ENCODE measurements at regions not wholly inside any gene's neighbourhood (a gene's known extent, or its start where the extent isn't known, plus 50 kb on each side); places are given as distances from the start of the nearest gene placed in this dataset.
"Not testable (repeated sequence)": the region's sequence is repeated elsewhere in the genome, so short reads cannot be mapped to it uniquely, and the experiment has no call there.

DNA sequence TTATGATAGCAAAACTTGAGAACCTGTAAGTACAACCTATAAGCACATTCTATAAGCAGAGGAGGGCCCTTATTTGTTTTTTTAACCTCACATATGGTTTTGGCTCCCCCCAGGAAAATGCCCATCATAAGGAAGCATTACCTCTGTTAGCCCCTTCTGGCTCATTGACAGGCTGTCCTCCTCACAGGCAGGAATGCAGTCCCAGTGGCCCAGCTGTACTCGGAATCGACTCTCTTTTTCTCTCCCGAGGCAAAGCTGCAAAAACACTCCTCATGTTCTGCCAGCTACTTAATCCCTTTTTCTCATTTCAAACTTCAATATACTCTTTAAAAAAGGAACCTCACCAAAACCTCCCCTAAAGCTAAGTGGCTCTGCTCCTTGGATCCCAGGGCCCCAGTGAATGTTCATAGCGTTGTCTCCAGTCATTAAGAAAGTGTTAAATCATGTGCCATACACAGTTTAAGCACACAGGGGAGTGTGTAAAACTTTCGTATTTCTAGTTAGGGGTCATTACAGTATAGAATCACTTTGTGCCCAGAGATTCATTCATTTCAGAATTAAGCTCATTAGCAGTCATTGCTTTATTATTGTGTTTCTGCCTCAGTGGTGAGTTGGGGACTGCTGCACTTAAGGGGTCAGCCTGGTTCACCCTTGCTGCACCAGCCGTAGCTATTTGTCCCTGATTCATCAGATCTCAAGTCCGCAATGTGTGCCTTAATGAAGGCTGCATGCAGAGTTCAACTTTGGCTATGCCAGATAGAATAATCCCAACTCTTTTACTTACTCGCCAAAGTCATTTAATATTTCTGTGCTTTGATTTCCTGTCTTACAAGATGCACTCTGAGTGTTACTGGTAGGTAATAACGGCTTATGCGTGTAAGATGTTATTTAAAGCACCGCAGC lies 57.6 kb downstream of the JRKL start:
- no peak for DNase-seq

- no peak for DNase-seq
Measured at GRCh38 chr11:96448225-96448624, 58.4 kb downstream of the JRKL start.

- DNase-seq = no peak
Measured at GRCh38 chr11:96456111-96456510, 66.3 kb downstream of the JRKL start.

DNA sequence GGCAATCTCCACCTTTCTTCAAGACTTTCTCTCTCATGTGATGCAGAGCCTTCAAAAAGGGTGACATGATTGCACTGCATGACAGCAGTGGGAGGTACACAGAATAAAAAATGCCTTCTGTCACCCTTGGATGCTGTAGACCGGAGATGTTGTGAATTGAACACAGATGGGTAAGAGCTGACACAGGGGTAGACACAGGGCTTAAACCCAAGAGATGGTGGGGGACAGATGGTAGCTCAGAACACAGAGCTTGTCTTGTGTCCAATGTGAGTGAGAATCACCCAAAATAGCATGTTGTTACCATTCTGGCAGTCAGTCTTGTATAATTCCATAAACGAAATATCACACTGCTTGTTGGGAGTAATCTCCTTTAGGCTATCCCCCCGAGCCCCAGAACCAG lies 69.9 kb downstream of the JRKL start:
- no peak for DNase-seq

GRCh38 chr11:96461871-96462270 lies 72.1 kb downstream of the JRKL start:
- no peak for DNase-seq

DNA sequence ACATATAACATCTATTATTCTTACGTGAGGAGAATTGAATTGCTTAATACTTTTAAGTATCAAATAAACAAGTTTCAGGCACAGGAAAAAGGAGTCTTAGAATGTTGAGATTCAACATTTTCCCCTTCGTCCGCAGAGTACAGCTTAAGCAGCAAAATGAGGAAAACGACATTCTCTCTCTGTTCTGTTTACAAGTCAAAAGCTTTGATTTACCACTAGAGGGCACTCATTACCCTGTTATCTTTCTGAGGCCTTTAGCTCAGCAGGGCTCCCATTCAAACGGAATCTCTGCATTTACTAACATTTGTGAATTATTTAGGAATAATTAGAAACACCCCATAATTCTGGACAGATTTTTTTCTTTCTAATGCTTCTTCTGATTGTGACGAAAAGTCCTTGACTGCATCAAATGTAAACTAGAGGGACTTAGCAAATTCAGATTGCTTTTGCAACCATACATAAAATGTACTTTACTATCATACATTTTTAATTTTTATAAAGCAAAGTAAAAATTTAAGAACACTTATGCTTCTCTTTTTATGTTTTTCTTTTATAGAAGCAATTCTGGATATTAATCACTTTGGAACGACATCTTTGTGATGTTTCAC lies 75.0 kb downstream of the JRKL start:
- peak; percentile 82 to 94 for DNase-seq

DNA sequence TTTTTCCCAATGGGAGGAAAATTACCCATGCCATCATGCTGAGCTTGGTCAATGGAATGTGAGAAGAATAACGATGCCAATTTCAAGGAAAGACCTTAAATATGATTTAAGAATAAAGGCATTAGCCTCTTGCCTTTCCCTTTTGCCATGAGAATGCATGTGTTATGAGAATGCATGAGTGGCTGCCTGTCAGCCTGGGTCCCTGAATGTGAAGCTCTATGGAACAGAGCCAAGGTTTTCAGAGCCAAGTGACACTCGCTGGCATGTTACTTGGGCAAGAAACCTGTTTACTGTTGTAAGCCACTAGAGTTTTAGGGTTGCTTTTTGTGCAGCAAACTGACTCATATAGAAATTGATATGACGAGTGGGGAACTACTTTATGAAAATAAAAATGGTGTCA lies 75.7 kb downstream of the JRKL start:
- no peak for DNase-seq

DNA sequence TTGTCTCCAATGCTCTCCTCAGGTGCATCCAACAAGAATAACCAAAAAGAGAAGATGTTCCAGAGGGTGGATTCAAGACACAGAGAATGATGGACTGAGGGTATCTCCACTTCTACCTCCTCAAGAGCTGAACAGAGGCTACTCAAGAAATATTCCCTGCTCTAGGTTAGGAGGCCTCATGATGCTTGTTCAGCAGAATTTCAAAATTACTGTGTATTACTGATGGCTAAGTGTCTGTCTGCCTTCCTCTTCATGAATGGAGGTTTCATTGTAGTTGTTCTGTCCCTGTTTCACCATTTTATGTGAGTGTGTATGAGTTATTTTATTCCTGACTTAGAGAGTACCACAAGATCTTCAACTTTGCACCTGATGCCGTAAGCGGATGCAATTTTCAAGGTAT lies 76.8 kb downstream of the JRKL start:
- DNase-seq = no peak

- no peak for DNase-seq
Measured at GRCh38 chr11:96469776-96470175, 80.0 kb downstream of the JRKL start.

GRCh38 chr11:96470521-96470920 lies 80.7 kb downstream of the JRKL start:
- DNase-seq = no peak

- DNase-seq = peak in 1 of 2 experiments; percentile 11
Measured at GRCh38 chr11:96472085-96472484, 82.3 kb downstream of the JRKL start.

- no peak for DNase-seq
Measured at GRCh38 chr11:96474263-96474662, 84.5 kb downstream of the JRKL start.

GRCh38 chr11:96481204-96481603 lies 91.4 kb downstream of the JRKL start:
- no peak for DNase-seq

GRCh38 chr11:96481771-96482170 lies 92.0 kb downstream of the JRKL start:
- DNase-seq = no peak

DNA sequence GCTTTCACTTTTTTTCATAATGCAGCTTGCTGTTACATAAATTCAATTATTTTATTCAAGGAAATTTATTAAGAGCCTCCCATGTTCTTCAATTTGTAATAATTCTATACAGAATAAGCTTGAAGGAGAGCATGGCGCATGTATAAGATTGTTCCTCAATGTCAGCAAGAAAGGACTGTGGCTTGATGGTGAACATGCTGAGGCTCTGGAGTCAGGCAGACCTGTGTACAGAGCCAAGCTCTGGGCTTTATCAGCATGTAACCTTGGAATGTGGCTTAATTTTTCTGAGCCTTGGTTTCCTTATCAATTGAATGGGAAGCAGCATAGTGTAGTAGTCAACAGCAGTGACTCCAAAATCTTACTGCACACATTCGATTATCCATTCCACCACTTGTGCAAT lies 92.4 kb downstream of the JRKL start:
- DNase-seq = no peak

GRCh38 chr11:96483374-96483955 lies 93.7 kb downstream of the JRKL start:
- DNase-seq = no peak

DNA sequence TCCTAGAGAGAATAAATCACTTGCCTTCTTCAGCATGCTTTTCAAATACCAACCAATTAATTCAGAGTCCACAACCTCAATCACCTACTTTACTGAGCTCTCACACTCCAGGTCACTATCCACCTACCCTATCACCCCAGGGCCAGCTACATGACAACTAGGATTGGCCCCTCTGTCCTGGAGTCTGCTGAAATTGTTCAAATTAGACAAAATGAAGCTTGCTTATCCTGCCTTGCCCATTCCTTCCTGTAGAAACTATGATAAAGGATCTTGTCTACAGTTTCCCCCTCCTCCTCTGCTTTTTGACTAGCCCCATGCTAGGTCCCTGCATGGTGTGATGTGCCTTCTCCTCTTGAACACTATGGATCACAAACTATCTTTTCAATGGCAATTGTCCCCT lies 94.5 kb downstream of the JRKL start:
- DNase-seq = no peak

DNA sequence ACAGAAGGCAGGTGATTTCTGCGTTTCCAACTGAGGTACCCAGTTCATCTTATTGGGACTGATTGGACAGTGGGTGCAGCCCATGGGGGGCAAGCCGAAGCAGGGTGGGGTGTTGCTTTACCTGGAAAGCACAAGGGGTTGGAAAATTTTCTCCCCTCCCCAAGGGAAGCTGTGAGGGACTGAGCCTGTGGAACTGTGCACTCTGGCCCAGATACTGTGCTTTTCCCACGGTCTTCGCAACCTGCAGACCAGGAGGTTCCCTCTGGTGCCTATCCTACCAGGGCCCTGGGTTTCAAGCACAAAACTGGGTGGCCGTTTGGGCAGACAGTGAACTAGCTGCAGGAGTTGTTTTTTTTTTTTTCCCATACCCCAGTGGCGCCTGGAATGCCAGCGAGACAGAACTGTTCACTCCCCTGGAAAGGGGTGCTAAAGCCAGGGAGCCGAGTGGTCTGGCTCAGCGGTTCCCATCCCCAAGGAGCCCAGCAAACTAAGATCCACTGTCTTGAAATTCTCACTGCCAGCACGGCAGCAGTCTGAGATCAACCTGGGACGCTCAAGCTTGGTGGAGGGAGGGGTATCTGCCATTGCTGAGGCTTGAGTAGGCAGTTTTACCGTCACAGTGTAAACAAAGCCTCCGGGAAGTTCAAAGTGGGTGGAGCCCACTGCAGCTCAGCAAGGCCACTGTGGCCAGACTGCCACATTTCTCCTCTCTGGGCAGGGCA lies 97.2 kb downstream of the JRKL start:
- DNase-seq = peak; percentile 71 to 83

GRCh38 chr11:96488911-96489310 lies 99.1 kb downstream of the JRKL start:
- not testable (repeated sequence) for DNase-seq

DNA sequence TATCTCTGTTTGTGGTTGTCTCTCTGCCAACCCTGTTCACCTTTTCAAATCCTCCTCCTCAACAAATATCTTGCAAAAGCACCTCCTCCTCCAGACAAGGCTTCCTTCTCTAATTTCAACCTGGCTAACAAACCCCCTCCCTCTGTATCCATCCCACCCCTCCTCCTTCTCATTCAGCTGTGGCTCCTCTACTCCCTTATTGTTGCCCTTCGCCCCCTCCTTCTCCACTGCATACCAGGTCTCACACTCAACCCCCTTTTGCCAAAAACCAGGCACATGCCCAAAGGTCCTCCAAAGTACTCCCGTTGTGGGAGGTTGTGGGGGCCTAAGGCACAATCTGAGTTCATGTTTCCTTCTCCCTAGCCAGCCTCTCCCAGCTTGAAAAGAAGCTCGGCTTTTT lies 110.6 kb downstream of the JRKL start:
- no peak for DNase-seq

DNA sequence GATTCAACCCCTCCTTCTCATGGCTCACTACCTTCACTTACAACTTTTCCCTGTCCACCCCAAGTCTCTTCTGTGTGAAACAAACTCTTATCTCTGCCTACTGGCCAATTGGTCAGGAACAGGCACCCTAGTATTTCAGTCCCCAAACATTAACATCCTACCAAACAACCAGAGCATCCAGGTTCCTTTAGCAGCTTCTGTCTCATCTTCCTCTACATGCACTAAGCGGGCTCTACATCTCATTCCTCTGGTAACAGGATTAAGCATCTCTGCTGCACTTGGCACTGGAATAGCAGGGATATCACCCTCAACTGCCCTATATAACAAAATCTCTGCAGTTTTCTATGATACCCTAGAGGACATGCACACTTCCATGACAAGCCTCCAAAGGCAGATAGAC lies 116.2 kb downstream of the JRKL start:
- DNase-seq = no peak

GRCh38 chr11:96506953-96507354 lies 117.1 kb downstream of the JRKL start:
- DNase-seq = no peak

DNA sequence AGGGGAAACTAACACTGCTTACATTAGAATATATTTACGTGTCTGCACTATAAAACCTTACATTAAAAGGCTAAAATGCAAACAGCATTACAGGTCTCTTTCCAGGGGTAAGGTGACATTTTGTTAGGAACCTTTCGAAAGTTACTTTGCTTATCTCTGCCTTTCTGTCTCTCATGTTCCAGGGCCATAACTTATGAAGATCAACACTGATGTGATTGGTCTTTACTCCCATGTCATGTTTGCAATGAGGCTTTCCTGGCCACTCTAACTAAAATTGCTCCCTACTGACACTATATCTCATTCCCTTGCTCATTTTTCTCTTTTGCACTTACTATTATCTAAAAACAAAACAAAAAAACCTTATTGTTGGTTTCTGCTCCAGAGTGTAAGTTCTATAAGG lies 119.0 kb downstream of the JRKL start:
- DNase-seq = no peak

DNA sequence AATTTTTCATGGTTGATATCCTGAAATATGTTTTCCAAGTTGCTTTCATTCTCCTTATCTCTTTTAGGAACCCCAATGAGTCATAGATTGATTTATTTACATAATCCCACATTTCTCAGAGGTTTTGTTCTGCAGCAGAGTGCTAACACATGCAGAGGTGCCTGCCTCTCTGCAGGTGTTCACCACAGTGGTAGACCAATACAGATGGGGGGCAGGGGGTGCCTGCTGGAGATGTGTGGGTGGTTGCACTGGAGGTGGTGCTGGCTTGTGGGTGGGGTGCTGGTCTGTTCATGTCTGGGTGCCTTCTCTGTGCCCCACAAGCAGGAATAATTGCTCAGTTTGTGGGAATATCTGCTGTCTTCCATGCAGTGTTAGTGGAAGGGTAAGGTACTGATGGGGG lies 131.1 kb downstream of the JRKL start:
- no peak for DNase-seq

All from NCI-H526 (cell line).